ENCODE measurements at regions not wholly inside any gene's neighbourhood (a gene's known extent, or its start where the extent isn't known, plus 50 kb on each side); places are given as distances from the start of the nearest gene placed in this dataset.

DNA sequence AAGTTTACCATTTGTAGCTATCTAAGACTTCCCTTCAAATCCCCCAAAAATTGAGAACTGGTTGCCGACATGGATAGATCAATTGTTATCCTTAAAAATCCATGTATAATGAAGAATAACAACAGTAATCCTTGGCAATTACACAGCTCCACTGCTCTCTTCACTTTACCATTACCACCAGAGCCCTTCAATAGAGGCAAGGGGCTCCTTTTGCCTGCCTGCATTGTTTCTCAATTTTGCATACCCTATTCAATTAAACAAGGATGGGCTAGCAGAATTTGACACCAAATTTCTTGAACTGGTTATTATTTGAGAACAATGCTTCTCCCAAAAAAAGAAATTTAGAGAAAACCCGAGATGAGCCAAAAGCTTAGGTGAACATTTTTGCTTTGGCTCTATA lies 387.8 kb upstream of the PKN2 start:
- TF ChIP-seq EGR1 (IDR thresholded peaks at IDR 0.05; ENCODE audit: low read depth in 2 of 2) (no peak), JUND (IDR thresholded peaks at IDR 0.05) (no peak), YY1 (IDR thresholded peaks at IDR 0.05) (no peak), TAF1 (conservative IDR thresholded peaks at IDR 0.05) (no peak)

DNA sequence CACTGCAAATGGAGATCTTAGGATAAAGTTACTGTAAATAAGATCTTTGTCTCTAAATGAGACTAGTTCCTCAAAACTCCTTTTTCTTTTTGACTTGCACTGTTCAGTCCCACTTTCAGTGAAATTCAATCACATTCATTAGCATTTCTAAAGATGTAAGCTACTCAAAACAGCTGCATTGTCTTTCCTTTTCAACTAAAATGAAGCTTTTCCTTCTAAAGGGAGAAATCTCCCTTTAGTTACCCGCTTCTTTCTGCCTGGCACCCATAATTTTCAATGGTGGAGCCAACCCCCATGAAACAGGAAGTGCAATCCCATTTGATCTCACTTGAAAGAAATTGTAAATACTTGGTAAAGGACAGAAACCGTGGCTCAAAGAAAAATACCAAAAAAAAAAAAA lies 387.4 kb upstream of the PKN2 start:
- H3K9me3 ChIP-seq (ENCODE audit: control insufficient read depth in 4 of 4, low read length in 3 of 4): no peaks in the 10 kb centered on the region
- H3K4me1 ChIP-seq (ENCODE audit: control insufficient read depth in 4 of 4, insufficient read depth in 4 of 4, low read length in 3 of 4): no peaks in the 10 kb centered on the region
- no peak overlapping the region for H3K9ac ChIP-seq (ENCODE audit: low read depth in 1 of 2, low read length in 2 of 2)
- no peaks in the 10 kb centered on the region for H3K36me3 ChIP-seq (ENCODE audit: control insufficient read depth in 4 of 4, insufficient read depth in 3 of 4, low read depth in 1 of 4, low read length in 3 of 4)
- H3K4me3 ChIP-seq (ENCODE audit: low read depth in 1 of 3, low read length in 3 of 3): no peak overlapping the region
- TF ChIP-seq HNF4G (IDR thresholded peaks at IDR 0.05) (no peak), YY1 (IDR thresholded peaks at IDR 0.05) (no peak), NR2F2 (IDR thresholded peaks at IDR 0.05) (no peak), TAF1 (conservative IDR thresholded peaks at IDR 0.05) (no peak), JUND (IDR thresholded peaks at IDR 0.05) (no peak), SP1 (IDR thresholded peaks at IDR 0.05) (no peak), FOXA1 (IDR thresholded peaks at IDR 0.05) (no peak)
- TF ChIP-seq, protein P1, sequence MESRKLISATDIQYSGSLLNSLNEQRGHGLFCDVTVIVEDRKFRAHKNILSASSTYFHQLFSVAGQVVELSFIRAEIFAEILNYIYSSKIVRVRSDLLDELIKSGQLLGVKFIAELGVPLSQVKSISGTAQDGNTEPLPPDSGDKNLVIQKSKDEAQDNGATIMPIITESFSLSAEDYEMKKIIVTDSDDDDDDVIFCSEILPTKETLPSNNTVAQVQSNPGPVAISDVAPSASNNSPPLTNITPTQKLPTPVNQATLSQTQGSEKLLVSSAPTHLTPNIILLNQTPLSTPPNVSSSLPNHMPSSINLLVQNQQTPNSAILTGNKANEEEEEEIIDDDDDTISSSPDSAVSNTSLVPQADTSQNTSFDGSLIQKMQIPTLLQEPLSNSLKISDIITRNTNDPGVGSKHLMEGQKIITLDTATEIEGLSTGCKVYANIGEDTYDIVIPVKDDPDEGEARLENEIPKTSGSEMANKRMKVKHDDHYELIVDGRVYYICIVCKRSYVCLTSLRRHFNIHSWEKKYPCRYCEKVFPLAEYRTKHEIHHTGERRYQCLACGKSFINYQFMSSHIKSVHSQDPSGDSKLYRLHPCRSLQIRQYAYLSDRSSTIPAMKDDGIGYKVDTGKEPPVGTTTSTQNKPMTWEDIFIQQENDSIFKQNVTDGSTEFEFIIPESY (IDR thresholded peaks at IDR 0.05): no peak
- no peaks in the 10 kb centered on the region for H3K27me3 ChIP-seq (ENCODE audit: control insufficient read depth in 4 of 4, insufficient read depth in 4 of 4, low read length in 3 of 4)
- WGBS: 88% methylated on average over 2 of the region's 2 CpGs
- H3K27ac ChIP-seq (ENCODE audit: low read depth in 1 of 2, low read length in 2 of 2): no peak overlapping the region
- no peak for DNase-seq (ENCODE audit: low spot score)

More for the DNA sequence above, 387.8 kb upstream of the PKN2 start:
- H3K27me3 ChIP-seq (ENCODE audit: control insufficient read depth in 4 of 4, insufficient read depth in 4 of 4, low read length in 3 of 4): no peaks in the 10 kb centered on the region
- WGBS: 94% methylated on average over 2 of the region's 2 CpGs
- no peaks in the 10 kb centered on the region for H3K4me1 ChIP-seq (ENCODE audit: control insufficient read depth in 4 of 4, insufficient read depth in 4 of 4, low read length in 3 of 4)
- no peak overlapping the region for H3K9ac ChIP-seq (ENCODE audit: low read depth in 1 of 2, low read length in 2 of 2)
- no peak overlapping the region for H3K27ac ChIP-seq (ENCODE audit: low read depth in 1 of 2, low read length in 2 of 2)
- no peaks in the 10 kb centered on the region for H3K36me3 ChIP-seq (ENCODE audit: control insufficient read depth in 4 of 4, insufficient read depth in 3 of 4, low read depth in 1 of 4, low read length in 3 of 4)
- no peaks in the 10 kb centered on the region for H3K9me3 ChIP-seq (ENCODE audit: control insufficient read depth in 4 of 4, low read length in 3 of 4)
- DNase-seq (ENCODE audit: low spot score): no peak
- no peak overlapping the region for H3K4me3 ChIP-seq (ENCODE audit: low read depth in 1 of 3, low read length in 3 of 3)

DNA sequence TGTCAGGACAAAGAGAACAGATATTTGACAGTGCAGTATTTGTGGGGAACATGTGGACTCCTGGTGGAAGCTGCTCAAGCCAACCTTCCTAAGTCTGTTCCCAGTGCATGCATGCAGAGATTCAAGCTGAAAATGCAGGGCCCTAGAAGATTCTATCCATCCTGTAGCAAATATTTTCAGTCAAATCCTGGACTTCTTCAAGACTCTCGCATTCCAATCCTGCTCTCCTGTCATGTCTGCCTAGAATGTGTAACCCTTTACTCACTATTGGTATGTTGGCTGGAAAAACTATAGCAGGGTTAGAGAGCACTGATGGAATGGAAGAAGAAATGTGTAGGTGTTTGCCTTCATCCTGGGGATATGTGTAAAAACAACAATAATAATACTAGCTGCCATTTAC lies 385.6 kb upstream of the PKN2 start:
- WGBS: 85% methylated on average over 1 of the region's 1 CpG
- TF ChIP-seq JUND (IDR thresholded peaks at IDR 0.05): no peak
- TF ChIP-seq, protein P2, sequence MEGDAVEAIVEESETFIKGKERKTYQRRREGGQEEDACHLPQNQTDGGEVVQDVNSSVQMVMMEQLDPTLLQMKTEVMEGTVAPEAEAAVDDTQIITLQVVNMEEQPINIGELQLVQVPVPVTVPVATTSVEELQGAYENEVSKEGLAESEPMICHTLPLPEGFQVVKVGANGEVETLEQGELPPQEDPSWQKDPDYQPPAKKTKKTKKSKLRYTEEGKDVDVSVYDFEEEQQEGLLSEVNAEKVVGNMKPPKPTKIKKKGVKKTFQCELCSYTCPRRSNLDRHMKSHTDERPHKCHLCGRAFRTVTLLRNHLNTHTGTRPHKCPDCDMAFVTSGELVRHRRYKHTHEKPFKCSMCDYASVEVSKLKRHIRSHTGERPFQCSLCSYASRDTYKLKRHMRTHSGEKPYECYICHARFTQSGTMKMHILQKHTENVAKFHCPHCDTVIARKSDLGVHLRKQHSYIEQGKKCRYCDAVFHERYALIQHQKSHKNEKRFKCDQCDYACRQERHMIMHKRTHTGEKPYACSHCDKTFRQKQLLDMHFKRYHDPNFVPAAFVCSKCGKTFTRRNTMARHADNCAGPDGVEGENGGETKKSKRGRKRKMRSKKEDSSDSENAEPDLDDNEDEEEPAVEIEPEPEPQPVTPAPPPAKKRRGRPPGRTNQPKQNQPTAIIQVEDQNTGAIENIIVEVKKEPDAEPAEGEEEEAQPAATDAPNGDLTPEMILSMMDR (IDR thresholded peaks at IDR 0.05; ENCODE audit: low read depth, low read length, missing input control): no peak
- TF ChIP-seq RAD21 (IDR thresholded peaks at IDR 0.05): no peak
- TF ChIP-seq, protein P3, sequence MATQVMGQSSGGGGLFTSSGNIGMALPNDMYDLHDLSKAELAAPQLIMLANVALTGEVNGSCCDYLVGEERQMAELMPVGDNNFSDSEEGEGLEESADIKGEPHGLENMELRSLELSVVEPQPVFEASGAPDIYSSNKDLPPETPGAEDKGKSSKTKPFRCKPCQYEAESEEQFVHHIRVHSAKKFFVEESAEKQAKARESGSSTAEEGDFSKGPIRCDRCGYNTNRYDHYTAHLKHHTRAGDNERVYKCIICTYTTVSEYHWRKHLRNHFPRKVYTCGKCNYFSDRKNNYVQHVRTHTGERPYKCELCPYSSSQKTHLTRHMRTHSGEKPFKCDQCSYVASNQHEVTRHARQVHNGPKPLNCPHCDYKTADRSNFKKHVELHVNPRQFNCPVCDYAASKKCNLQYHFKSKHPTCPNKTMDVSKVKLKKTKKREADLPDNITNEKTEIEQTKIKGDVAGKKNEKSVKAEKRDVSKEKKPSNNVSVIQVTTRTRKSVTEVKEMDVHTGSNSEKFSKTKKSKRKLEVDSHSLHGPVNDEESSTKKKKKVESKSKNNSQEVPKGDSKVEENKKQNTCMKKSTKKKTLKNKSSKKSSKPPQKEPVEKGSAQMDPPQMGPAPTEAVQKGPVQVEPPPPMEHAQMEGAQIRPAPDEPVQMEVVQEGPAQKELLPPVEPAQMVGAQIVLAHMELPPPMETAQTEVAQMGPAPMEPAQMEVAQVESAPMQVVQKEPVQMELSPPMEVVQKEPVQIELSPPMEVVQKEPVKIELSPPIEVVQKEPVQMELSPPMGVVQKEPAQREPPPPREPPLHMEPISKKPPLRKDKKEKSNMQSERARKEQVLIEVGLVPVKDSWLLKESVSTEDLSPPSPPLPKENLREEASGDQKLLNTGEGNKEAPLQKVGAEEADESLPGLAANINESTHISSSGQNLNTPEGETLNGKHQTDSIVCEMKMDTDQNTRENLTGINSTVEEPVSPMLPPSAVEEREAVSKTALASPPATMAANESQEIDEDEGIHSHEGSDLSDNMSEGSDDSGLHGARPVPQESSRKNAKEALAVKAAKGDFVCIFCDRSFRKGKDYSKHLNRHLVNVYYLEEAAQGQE (IDR thresholded peaks at IDR 0.05): no peak
- no peak for TF ChIP-seq RXRA (IDR thresholded peaks at IDR 0.05)
- no peak for TF ChIP-seq HNF4A (conservative IDR thresholded peaks at IDR 0.05)
- no peak for TF ChIP-seq SP1 (IDR thresholded peaks at IDR 0.05)
- TF ChIP-seq TAF1 (conservative IDR thresholded peaks at IDR 0.05): no peak
- TF ChIP-seq, protein P4, sequence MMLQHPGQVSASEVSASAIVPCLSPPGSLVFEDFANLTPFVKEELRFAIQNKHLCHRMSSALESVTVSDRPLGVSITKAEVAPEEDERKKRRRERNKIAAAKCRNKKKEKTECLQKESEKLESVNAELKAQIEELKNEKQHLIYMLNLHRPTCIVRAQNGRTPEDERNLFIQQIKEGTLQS (IDR thresholded peaks at IDR 0.05): no peak
- TF ChIP-seq YY1 (IDR thresholded peaks at IDR 0.05): no peak
- no peak for TF ChIP-seq NR2F2 (IDR thresholded peaks at IDR 0.05)
- TF ChIP-seq GABPA (IDR thresholded peaks at IDR 0.05 in 1 of 2, conservative IDR thresholded peaks at IDR 0.05 in 1 of 2): no peak
- no peak for TF ChIP-seq FOXA1 (IDR thresholded peaks at IDR 0.05)
- no peak for TF ChIP-seq EGR1 (IDR thresholded peaks at IDR 0.05; ENCODE audit: low read depth in 2 of 2)
- TF ChIP-seq, protein P1 (IDR thresholded peaks at IDR 0.05): no peak
- no peaks in the 10 kb centered on the region for H3K36me3 ChIP-seq (ENCODE audit: control insufficient read depth in 4 of 4, insufficient read depth in 3 of 4, low read depth in 1 of 4, low read length in 3 of 4)

More for the DNA sequence above, 385.6 kb upstream of the PKN2 start:
- no peaks in the 10 kb centered on the region for H3K9me3 ChIP-seq (ENCODE audit: control insufficient read depth in 4 of 4, low read length in 3 of 4)
- no peak for DNase-seq (ENCODE audit: low spot score)
- no peaks in the 10 kb centered on the region for H3K27me3 ChIP-seq (ENCODE audit: control insufficient read depth in 4 of 4, insufficient read depth in 4 of 4, low read length in 3 of 4)
- no peak overlapping the region for H3K9ac ChIP-seq (ENCODE audit: low read depth in 1 of 2, low read length in 2 of 2)
- peaks cover 0 to 4% (median 1%) of the 10 kb centered on the region in 4 donors for H3K4me1 ChIP-seq (ENCODE audit: control insufficient read depth in 4 of 4, insufficient read depth in 4 of 4, low read length in 3 of 4)
- H3K27ac ChIP-seq (ENCODE audit: low read depth in 1 of 2, low read length in 2 of 2): no peak overlapping the region
- no peak overlapping the region for H3K4me3 ChIP-seq (ENCODE audit: low read depth in 1 of 3, low read length in 3 of 3)
